SIG-M5 treated with dmso at 0.1 percent for 504 hours (cell line): ENCODE measurements at regions not wholly inside any gene's neighbourhood (a gene's known extent, or its start where the extent isn't known, plus 50 kb on each side); places are given as distances from the start of the nearest gene placed in this dataset.
"Not testable (repeated sequence)": the region's sequence is repeated elsewhere in the genome, so short reads cannot be mapped to it uniquely, and the experiment has no call there.

Source experiments
- DNase-seq: peaks from one replicate; lab custom pipeline; 2025; ENCODE audit not compliant: unreplicated experiment; lab: John Stamatoyannopoulos, UW

DNA sequence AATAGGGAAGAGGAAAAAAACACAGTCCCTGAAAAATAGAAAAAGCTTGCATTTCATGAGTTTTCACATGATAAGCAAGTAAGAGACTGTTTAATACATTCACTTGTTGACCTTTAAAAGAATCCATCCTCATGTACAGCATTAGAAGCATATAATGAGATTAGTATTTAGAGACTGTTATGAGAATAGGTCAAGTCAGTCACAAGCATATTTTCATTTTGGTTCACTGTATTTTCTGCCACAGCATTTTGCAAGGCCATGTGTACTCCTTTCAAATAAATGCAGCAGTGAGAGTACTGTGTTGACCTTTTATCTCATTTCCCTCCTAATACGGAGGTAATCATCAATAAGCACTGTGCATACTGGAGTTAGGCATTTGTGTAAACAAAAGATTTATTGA lies 162.2 kb upstream of the SETMAR start:
- DNase-seq: no peak

DNA sequence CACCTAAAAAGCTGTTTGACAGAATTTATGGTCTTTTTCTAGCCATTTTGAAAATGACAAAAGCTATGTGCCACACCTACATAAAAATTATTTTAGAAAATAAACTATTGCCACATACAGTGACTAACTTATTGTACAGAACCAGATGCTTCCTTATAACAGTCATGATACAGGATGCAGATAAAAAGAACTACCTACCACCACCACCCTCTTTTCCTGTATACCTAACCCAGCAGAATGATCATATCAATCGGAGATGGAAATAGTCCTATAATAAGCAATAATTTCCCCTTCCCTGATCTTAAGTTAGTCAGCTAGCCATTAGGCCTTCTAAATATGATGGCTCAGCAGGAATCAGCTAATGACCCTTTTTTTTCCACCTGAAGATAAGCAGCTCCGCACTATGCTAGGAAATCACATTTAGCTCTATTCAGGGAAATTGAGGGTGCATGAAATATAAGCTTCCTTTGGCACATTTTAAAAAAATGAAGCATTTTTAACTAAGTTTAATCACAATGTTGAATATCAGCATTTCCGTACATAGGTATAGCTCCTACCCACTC lies 155.5 kb upstream of the SETMAR start:
- DNase-seq: no peak

DNA sequence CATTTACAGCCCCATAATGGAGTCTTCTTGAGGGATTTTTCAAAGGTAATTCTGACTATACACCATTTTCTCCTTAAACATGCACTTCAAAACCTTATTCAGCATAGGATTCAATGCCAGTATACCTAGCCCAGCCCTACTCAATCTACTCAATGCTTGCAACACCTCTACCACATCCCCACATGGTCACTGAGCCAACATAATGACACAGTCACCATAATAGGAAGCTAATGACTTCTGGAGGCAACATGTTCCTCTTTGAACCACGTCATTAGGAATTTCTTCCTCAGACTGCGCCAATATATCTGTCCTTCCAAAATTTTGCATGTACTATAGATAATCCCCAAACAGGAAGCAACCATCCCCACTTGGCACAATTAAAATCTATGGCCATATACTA lies 153.9 kb upstream of the SETMAR start:
- DNase-seq: no peak

DNA sequence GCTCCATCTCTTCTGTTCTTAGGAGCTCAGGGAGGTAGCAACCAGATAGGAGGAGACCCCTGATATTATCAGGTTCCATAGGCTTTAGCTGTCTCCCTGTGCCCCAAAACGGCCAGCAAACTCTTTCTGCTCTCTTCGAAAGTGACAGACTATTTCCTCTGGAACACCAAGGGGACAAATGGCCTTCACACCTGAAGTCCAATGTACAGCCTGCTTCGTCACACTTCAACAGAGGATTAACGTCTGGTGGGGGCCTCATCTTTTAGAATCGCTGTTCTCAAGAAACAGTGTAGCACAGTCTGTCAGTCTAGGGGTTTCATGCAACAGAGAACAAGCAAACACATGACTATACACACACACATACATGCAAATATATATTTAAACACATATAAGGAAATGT lies 152.4 kb upstream of the SETMAR start:
- no peak for DNase-seq

DNA sequence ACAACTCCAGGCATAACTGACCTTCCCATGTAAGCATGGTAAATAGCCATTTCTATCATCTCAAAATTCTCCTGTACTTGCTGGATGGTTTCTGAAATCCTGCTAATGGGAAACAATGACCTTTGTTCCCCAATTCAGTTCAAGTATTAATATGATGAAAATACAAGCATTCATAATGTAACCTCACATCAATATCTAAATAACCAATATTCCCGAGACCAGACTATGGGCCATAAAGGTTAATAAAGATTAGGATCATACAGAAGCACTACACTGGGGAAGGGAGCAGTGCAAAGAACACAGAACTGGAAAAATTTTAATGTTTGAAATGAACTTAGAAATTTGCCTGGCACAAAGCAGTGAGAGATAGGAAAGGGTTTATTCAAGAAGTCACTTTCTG lies 151.3 kb upstream of the SETMAR start:
- DNase-seq: no peak

DNA sequence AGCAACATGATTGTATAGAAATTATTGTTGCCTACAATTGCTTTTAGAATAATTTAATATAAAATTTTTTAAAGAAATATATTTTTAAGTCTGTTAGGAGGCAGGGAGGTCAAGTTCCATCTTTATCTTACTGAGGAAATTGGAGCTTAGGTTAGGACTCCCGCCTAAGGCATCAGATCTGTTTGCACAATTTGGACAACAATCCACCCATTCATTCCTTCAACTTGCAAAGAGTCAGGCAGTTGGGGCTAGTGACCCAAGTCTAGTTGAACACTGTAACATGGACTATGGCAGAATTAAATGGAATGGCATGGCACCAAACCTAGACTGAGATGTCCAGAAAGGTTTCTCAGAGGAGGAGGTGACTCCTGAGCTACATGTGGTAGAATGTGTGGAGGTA lies 149.4 kb upstream of the SETMAR start:
- no peak for DNase-seq

DNA sequence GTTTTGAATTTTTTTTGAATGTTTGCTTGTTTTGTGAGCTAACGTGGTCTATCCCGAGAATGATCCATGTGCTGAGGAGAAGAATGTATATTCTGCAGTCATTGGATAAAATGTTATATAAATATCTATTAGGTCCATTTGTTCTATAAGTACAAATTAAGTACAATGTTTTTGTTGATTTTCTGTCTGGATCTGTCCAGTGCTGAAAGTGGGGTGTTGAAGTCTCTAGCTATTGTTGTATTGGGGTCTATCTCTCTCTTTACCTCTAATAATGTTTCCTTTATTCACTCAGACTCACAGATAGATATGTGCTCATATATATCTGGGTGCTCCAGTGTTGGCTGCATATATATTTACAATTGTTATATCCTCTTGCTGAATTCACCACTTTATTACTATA lies 144.8 kb upstream of the SETMAR start:
- no peak for DNase-seq

DNA sequence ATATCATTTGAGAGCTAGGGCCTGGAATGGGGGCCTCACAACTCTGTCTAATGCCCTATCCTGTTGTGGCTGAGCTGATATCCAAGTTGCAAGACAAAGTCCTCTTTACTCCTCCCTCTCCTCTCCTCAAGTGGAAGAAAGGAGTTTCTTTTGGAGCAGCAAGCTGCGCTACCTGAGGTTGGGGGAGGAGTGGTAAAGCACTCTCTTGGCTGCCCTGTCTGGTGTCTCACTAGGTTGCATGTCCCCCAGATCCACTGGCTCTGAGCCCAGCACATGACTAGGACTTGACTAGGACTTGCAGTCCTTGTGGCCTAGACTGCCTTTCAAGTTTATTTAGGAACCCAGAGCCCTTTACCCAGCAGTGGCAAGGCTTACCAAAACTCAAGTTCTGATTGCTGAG lies 141.1 kb upstream of the SETMAR start:
- DNase-seq: no peak

DNA sequence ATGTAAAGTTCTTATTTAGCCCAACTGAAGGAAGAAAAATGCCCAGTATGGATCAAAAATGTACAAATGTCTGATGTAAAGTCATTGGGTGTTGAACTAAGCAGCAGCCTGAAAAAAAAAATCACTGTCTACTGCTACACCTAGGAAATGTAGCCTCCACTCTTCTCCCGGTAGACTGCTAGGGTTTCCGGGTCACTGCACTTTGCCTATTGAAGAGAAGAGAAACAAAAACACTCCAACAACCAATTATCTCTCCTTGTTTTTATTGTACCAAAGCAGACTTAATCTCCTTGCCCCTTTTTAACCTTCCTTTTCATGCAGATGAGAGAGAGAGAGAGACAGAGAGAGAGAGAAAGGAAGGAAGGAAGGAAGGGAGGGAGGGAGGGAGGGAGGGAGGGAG lies 140.2 kb upstream of the SETMAR start:
- DNase-seq: no peak

DNA sequence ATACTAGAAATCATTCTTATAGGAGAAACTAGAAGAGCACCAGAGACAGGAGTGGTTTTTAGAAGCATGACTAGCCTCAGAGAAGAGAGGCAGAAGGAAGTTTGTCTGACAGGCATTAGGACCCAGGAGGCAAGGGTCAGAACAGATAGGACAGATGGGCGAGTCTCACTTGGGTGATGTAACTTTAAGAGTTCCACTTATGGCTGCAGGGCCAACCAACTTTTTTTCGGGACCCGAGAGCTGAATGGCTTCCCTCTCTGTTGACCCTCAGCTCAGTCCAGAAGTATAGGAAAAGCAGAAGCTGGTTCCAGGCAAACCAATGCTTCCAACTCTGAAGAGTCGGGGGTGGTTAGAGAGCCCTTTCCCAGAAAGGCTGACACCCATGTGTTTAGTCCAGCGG lies 136.6 kb upstream of the SETMAR start:
- no peak for DNase-seq

DNA sequence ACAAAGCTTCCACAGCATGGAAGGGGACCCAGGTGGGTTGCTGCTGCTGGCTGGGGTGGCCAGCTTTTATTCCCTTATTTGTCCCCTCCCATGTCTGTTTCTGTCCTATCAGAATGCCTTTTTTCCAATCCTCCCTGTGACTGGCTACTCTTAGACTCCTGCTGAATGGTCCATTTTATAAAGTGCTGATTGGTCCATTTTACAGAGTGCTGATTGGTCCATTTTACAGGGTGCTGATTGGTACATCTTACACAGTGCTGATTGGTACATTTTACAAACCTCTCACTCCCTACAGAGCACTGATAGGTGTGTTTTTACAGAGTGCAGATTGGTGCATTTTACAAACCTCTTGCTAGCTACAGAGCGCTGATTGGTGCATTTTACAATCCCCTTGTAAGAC lies 135.9 kb upstream of the SETMAR start:
- DNase-seq: not testable (repeated sequence)

DNA sequence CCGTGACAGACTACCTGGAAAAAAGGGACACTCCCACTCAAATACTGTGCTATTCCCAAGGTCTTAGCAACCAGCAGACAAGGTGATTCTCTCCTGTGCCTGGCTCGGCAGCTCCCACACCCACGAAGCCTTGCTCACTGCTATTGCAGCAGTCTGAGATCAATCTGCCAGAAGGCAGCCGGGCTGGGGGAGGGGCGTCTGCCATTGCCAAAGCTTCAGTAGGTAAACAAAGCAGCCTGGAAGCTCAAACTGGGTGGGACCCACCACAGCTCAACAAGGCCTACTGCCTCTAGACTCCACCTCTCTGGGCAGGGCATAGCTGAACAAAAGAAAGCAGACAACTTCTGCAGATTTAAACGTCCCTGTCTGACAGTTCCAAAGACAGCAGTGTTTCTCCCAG lies 128.4 kb upstream of the SETMAR start:
- no peak for DNase-seq

DNA sequence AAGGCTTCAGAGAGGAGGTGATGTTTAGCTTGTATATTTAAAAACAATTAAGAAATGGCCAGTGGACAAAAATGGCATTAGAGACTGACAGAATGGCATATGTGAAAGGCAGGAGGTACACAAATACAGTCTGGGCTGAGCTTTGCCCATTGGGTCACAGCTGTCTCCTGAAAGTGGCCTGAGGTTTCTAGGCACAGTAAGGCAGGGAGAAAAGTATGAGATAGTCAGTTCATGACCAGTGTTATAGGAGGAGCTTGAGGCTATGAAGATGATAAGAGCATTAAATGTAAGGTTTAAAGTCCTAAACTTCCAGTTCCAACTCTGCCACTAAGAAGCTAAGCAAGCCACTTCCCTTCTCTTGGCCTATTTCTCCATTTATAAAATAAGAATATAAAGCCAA lies 111.2 kb upstream of the SETMAR start:
- no peak for DNase-seq

DNA sequence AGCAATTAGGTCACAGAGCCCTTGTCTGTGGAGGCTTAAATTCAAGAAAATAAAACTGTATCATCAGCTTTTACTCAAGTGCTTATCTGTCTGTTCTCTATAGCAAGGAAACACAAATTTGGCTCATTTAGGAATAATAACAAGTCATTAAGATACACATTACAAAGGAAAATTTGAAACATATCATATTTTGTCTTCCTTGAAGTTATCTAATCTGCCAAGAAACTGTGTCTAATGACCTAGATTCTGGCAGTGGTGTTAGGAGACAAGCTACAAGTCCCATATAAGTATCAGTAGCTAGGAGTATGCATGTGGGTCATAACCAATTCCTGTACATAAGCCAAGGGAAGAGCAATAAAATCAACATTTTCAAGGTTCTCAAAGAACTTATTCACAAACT lies 108.2 kb upstream of the SETMAR start:
- no peak for DNase-seq

DNA sequence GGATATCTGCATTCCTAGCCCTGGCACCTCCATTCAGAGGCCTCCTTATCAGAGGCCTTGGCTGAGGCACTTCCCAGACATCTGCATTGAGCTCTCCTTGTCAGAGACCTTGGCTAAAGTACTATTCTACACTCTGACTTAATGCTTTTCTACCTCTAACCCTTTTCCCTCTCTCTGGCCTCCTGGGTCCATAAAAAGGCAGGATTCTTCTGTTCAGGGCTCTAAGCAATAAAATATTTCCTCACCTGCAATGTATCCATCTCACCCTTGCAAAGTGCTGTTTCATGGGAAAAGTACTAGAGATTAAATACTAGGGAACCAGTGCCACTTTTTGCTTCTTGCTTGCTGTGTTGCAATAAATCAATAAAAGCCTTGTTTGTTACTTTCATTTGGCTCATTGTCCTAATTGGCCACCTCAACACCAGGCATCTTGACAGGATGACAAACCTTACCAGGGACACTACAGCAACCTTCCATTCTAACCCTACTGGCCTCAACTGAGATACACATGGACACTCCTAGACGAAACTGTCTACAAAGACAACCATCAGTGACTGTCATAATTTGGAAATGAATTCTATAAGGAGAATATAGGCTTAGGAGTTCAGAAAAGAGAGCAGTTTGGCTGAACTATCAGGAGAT lies 106.5 kb upstream of the SETMAR start:
- DNase-seq: no peak

DNA sequence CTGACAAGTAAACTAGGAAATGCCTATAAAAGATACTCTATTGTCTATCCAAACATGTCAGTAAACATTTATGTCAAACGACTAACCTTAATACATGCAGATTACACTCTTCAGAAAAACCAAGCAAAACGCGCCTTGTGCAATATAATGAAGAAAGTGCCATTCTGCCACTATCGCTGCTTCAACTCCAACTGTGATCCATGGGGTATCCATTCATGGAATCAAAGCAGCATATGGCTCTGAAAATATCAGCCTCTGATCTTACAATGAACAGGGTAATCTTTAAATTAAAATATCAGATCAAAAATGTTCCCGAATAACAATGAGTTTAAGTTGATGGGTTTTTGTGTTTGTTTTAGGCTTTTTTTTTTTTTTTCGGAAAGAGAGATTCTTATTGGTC lies 105.5 kb upstream of the SETMAR start:
- no peak for DNase-seq

DNA sequence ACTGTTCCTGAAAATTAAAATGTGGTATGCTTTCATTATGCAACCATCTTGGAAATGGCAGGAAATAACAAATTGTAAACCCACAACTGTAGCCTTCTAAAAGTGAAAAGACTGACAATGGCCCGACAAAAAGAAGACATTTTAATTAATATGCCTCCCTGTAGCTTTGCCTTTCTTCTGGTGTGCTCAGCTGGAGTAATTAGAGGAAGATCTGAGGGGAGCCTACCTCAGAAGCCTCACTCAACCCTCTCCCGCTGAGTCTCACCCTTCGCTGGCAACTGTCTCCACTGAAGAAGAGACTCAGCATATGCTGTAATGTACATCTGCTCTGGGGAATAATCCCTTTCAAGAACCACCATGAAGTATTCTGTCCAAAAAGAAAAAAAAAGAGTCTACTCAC lies 104.7 kb upstream of the SETMAR start:
- DNase-seq: no peak

DNA sequence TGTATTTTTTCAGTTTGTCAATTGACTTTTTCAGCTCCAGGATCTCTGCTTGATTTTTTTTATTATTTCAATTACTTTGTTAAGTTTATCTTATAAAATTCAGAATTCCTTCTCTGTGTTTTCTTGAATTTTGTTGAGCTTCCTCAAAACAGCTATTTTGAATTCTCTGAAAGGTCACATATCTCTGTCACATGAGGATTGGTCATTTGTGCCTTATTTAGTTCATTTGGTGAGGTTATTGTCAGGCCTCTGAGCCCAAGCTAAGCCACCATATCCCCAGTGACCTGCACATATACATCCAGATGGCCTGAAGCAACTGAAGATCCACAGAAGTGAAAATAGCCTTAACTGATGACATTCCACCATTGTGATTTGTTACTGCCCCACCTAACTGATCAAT lies 98.4 kb upstream of the SETMAR start:
- not testable (repeated sequence) for DNase-seq

DNA sequence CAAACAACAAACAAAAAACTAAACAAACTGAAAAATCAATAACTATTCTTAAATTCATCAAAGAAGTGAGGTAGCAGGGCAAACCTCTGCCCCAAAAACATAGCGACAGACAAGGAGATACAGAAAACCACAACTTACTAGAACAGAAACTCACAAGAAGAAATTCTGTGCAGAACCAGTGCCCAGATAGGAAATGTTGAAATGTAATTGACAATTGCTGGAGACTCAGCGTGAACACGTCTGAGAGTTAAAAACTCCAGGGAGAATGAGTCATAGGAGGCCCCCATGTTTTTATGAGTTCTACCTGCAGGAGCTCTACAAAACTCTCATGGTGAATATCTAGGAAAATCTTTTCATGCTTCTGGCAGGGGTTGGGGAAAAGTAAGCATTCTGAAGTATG lies 95.5 kb upstream of the SETMAR start:
- DNase-seq: no peak

DNA sequence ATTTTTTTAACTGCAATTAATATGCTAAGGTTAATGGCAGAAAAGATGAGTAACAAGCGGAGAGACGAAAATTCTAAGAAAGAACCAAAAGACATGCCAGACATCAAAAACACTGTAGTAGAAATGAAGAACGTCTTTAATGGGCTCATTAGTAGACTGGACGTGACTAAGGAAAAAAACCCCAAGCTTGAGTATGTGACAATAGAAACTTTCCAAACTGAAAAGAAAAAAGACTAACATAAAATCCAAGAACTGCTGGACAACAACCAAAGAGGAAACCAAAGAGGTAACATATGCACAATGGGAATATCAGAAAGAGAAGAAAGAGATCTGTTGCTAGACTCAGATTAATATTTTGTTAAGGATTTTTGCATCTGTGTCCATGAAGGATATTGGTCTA lies 94.6 kb upstream of the SETMAR start:
- no peak for DNase-seq

DNA sequence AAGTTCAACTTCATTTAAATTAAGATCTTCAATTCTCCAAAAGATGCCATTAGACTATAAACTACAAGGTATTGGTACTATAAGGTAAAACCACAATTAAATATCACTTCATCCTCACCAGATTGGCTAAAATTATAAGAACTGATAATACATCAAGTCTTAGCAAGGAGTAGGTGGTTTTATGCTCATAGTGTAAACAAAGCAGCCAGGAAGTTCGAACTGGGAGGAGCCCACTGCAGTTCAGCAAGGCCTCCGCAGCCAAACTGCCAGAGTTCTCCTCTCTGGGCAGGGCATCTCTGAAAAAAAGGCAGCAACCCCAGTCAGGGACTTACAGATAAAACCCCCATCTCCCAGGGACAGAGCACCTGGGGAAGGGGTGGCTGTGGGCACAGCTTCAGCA lies 91.6 kb upstream of the SETMAR start:
- DNase-seq: no peak

DNA sequence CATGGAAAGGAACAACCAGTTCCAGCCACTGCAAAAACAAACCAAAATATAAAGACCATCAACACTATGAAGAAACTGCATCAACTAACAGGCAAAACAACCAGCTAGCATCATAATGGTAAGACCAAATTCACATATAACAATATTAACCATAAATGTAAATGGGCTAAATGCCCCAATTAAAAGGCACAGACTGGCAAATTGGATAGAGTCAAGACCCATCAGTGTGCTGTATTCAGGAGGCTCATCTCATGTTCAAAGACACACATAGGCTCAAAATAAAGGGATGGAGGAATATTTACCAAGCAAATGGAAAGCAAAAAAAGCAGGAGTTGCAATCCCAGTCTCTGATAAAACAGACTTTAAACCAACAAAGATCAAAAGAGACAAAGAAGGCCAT lies 89.7 kb upstream of the SETMAR start:
- not testable (repeated sequence) for DNase-seq

DNA sequence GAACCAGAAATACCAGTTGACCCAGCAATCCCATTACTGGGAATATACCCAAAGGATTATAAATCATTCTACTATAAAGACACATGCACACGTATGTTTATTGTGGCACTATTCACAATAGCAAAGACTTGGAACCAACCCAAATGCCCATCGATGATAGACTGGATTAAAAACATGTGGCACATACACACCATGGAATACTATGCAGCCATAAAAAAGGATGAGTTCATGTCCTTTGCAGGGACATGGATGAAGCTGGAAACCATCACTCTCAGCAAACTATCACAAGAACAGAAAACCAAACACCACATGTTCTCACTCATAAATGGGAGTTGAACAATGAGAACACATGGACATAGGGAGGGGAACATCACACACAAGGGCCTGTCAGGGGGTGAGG lies 86.2 kb upstream of the SETMAR start:
- not testable (repeated sequence) for DNase-seq
